ENCODE measurements at regions not wholly inside any gene's neighbourhood (a gene's known extent, or its start where the extent isn't known, plus 50 kb on each side); places are given as distances from the start of the nearest gene placed in this dataset.

DNA sequence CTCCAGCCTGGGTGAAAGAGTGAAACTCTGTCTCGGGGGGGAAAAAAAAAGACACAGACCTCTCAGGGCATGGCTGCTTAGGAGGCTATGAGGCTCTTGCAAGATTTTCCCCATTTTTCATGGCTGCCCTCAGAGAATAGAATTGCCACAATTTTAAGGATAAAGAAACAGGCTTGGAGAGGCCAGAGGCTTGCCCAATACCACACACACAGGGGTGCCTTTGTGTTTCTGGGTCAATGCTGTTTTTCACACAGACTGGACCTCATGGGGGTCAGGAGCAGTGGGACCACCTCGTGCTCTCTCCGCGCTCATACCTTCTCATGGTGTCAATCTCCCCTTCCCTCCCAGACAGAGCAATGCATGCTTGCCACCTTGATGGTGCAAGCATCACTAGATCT, 65.4 kb upstream of the ST3GAL5 start:
- H3K36me3 ChIP-seq (replicated peaks in 1 of 2; ENCODE audit: insufficient read depth in 1 of 2, low read depth in 2 of 2), result no peaks in the 10 kb centered on the region
- TF ChIP-seq, protein P1, sequence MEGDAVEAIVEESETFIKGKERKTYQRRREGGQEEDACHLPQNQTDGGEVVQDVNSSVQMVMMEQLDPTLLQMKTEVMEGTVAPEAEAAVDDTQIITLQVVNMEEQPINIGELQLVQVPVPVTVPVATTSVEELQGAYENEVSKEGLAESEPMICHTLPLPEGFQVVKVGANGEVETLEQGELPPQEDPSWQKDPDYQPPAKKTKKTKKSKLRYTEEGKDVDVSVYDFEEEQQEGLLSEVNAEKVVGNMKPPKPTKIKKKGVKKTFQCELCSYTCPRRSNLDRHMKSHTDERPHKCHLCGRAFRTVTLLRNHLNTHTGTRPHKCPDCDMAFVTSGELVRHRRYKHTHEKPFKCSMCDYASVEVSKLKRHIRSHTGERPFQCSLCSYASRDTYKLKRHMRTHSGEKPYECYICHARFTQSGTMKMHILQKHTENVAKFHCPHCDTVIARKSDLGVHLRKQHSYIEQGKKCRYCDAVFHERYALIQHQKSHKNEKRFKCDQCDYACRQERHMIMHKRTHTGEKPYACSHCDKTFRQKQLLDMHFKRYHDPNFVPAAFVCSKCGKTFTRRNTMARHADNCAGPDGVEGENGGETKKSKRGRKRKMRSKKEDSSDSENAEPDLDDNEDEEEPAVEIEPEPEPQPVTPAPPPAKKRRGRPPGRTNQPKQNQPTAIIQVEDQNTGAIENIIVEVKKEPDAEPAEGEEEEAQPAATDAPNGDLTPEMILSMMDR (IDR thresholded peaks at IDR 0.05), result no peak
- TF ChIP-seq POLR2A (IDR thresholded peaks at IDR 0.05), result no peak
- ATAC-seq (no peak), DNase-seq (no peak)
- intact Hi-C loops (cut with DNase I), result no loop called here
- WGBS, 2 donors, result 87 to 92% methylated on average over 4 of the region's 4 CpGs
- peak overlapping the region in 3 of 4 donors; percentile 51 to 75 (median 72) for H3K27ac ChIP-seq
- H3K4me3 ChIP-seq, result no peak overlapping the region
- H3K4me1 ChIP-seq, result peaks cover 71% of the 10 kb centered on the region
- H3K9me3 ChIP-seq, result no peaks in the 10 kb centered on the region
- no peaks in the 10 kb centered on the region for H3K27me3 ChIP-seq

DNA sequence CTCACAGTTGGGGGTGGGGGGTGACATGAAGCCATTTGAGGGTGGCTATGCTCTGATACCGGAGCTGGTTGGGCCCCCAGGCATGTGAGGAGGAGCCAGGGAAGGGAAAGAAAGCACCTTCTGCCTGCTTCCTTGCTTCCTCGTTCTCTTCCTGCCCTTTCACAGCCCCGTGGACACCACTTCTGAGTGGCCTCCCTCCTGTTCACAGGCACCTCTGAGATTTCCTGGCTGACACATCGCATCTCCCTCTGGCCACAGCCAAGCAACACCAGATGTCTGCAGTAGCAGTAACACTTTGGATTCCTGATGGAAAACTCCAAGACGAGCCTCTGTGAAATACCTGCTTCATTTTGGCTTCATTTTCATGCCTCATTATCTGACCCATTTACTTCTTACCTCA, 64.7 kb upstream of the ST3GAL5 start:
- intact Hi-C loops (cut with DNase I), result no loop called here
- H3K4me3 ChIP-seq, result no peak overlapping the region
- no peaks in the 10 kb centered on the region for H3K9me3 ChIP-seq
- DNase-seq, result no peak
- peak overlapping the region in 1 of 4 donors; percentile 50 for H3K27ac ChIP-seq
- TF ChIP-seq, protein P1 (IDR thresholded peaks at IDR 0.05), result no peak
- 69 to 84% methylated on average over 5 of the region's 5 CpGs for WGBS, 2 donors
- ATAC-seq, result no peak
- no peaks in the 10 kb centered on the region for H3K36me3 ChIP-seq (replicated peaks in 1 of 2; ENCODE audit: insufficient read depth in 1 of 2, low read depth in 2 of 2)
- H3K27me3 ChIP-seq, result no peaks in the 10 kb centered on the region
- H3K4me1 ChIP-seq, result peaks cover 78% of the 10 kb centered on the region

- no peak overlapping the region for H3K4me3 ChIP-seq
- H3K27ac ChIP-seq, result peak overlapping the region; percentile 10 to 50 (median 24)
- intact Hi-C loops (cut with DNase I), result no loop called here
- DNase-seq (no peak), ATAC-seq (no peak)
- H3K27me3 ChIP-seq, result no peaks in the 10 kb centered on the region
- WGBS, 2 donors, result 77 to 82% methylated on average over 8 of the region's 8 CpGs
- no peaks in the 10 kb centered on the region for H3K36me3 ChIP-seq (replicated peaks in 1 of 2; ENCODE audit: insufficient read depth in 1 of 2, low read depth in 2 of 2)
- no peaks in the 10 kb centered on the region for H3K9me3 ChIP-seq
- H3K4me1 ChIP-seq, result peaks cover 80% of the 10 kb centered on the region
- no peak for TF ChIP-seq POLR2A (IDR thresholded peaks at IDR 0.05)
- TF ChIP-seq, protein P1 (IDR thresholded peaks at IDR 0.05), result no peak
Observed at GRCh38 chr2:85952196-85952734, 63.5 kb upstream of the ST3GAL5 start.

DNA sequence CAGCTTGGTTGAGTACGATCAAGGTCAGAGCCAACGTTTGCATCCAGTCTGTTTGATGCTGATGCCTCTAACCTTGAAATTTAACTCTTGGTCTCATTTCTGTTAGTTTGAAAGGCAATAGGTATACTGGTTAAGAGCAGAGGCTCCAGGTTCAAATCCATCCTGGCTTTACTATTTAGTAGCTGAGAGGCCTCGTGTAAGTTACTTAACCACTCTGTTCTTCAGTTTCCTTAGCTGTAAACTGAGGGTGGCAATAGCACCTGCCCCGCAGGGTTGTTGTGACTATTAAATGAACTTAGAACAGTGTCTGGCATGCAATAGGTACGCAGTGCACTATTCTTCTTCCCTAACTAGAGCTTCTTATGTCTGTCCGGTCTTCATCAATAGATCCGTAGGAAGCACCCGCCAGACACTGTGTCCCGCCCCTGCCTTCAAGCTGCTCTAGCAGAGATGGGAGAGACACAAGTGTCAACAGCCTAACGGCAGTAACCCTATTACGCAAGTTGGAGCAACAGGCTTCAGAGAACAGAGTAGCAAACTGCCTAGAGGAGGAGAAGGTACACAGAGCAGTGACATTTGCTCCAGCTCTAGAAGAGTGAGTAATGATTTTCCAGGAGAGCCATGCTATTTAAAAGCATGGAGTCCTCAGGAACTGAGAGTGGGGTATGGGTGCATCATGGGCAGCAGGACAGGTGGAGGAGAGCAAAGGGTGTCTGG, 62.7 kb upstream of the ST3GAL5 start:
- H3K4me3 ChIP-seq, result no peak overlapping the region
- no peaks in the 10 kb centered on the region for H3K27me3 ChIP-seq
- peaks cover 79% of the 10 kb centered on the region for H3K4me1 ChIP-seq
- no peaks in the 10 kb centered on the region for H3K36me3 ChIP-seq (replicated peaks in 1 of 2; ENCODE audit: insufficient read depth in 1 of 2, low read depth in 2 of 2)
- H3K27ac ChIP-seq, result no peak overlapping the region
- TF ChIP-seq, protein P1 (IDR thresholded peaks at IDR 0.05), result no peak
- no peak for TF ChIP-seq POLR2A (IDR thresholded peaks at IDR 0.05)
- ATAC-seq, result no peak
- no peak for DNase-seq
- H3K9me3 ChIP-seq, result no peaks in the 10 kb centered on the region
- 74 to 83% methylated on average over 11 of the region's 11 CpGs for WGBS, 2 donors
- intact Hi-C loops (cut with DNase I), result no loop called here

DNA sequence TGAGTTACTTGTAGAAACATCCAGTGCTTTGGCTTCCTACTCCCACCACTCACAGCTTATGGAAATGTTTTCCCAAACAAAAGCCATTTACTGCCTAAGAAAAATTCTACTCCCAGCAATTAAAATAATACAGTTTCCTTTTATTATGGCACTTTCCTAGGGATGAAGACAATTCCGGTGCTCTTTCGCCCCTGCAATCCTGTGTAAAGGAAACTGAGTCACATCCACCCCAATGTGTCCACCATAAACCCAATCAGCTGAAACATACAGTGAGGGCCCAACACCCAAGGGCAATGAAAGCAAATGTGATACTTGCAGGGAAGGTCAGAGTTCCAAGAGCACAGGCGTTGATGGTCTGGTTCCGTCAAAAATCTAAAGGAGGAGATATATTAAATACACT, 62.0 kb upstream of the ST3GAL5 start:
- H3K27ac ChIP-seq, result no peak overlapping the region
- no peaks in the 10 kb centered on the region for H3K9me3 ChIP-seq
- no peak for TF ChIP-seq POLR2A (IDR thresholded peaks at IDR 0.05)
- TF ChIP-seq, protein P1 (IDR thresholded peaks at IDR 0.05), result no peak
- H3K4me3 ChIP-seq, result no peak overlapping the region
- DNase-seq, result no peak
- intact Hi-C loops (cut with DNase I), result no loop called here
- H3K4me1 ChIP-seq, result peaks cover 71% of the 10 kb centered on the region
- 67 to 80% methylated on average over 4 of the region's 4 CpGs for WGBS, 2 donors
- no peaks in the 10 kb centered on the region for H3K27me3 ChIP-seq
- H3K36me3 ChIP-seq (replicated peaks in 1 of 2; ENCODE audit: insufficient read depth in 1 of 2, low read depth in 2 of 2), result no peaks in the 10 kb centered on the region
- no peak for ATAC-seq
